NT2/D1 (cell line): ENCODE measurements at regions not wholly inside any gene's neighbourhood (a gene's known extent, or its start where the extent isn't known, plus 50 kb on each side); places are given as distances from the start of the nearest gene placed in this dataset.

Experiments
- SUZ12 ChIP-seq: IDR thresholded peaks from 2 replicates; pipeline ENCODE4 v1.6.1; 2011; ENCODE audit not compliant: insufficient read length, insufficient read depth; ENCODE audit errors: extremely low read depth
- YY1 ChIP-seq: IDR thresholded peaks from 2 replicates; pipeline ENCODE4 v1.6.1; 2011; ENCODE audit not compliant: insufficient read length, insufficient read depth
- ZNF274 ChIP-seq: IDR thresholded peaks from 2 replicates; pipeline ENCODE4 v1.6.1; 2011; ENCODE audit warnings: mild to moderate bottlenecking, low read depth, low read length

- no peak for TF ChIP-seq YY1
- no peak for TF ChIP-seq SUZ12
- no peak for TF ChIP-seq ZNF274
Measured at GRCh38 chr5:112473989-112474388, 54.9 kb upstream of the EPB41L4A start.
